Mesendoderm (in vitro differentiated cells): ENCODE measurements at regions not wholly inside any gene's neighbourhood (a gene's known extent, or its start where the extent isn't known, plus 50 kb on each side); places are given as distances from the start of the nearest gene placed in this dataset.
"Not testable (repeated sequence)": the region's sequence is repeated elsewhere in the genome, so short reads cannot be mapped to it uniquely, and the experiment has no call there.

Source experiments
- DNase-seq: peaks from one replicate; pipeline ENCODE4 v3.0.0; 2013
- H2AK5ac ChIP-seq: 2 replicates; pipeline ENCODE4 v1.6.1; 2013; ENCODE audit warnings: low read length, inconsistent platforms
- H2BK120ac ChIP-seq: 2 replicates; pipeline ENCODE4 v1.6.1; 2013; ENCODE audit warnings: low read depth, mild to moderate bottlenecking, low read length, moderate library complexity, mixed read lengths
- H2BK15ac ChIP-seq: replicated peaks from 2 replicates; pipeline ENCODE4 v1.6.1; 2013; ENCODE audit warnings: low read depth, mild to moderate bottlenecking, moderate library complexity
- H2BK5ac ChIP-seq: 2 replicates; pipeline ENCODE4 v1.6.1; 2013; ENCODE audit warnings: low read length, inconsistent platforms
- H3K18ac ChIP-seq: 2 replicates; pipeline ENCODE4 v1.6.1; 2013; ENCODE audit warnings: mild to moderate bottlenecking, low read length, mixed read lengths
- H3K23ac ChIP-seq: one replicate; pipeline ENCODE4 v1.6.1; 2013; ENCODE audit warnings: low read length
- H3K27ac ChIP-seq: 2 replicates; pipeline ENCODE4 v1.5.1; 2013; ENCODE audit warnings: low read depth, mild to moderate bottlenecking, inconsistent platforms, low read length, moderate library complexity
- H3K27me3 ChIP-seq: 2 replicates; pipeline ENCODE4 v1.6.1; 2013; ENCODE audit warnings: low read length, control low read depth, mild to moderate bottlenecking, inconsistent platforms; ENCODE audit not compliant: insufficient read depth, poor library complexity
- H3K36me3 ChIP-seq: 2 replicates; pipeline ENCODE4 v1.6.1; 2013; ENCODE audit warnings: low read length, inconsistent platforms; ENCODE audit not compliant: control insufficient read depth, insufficient read depth
- H3K4ac ChIP-seq: one replicate; pipeline ENCODE4 v1.6.1; 2013; ENCODE audit warnings: low read depth, mild to moderate bottlenecking, low read length, moderate library complexity
- H3K4me1 ChIP-seq: 2 replicates; pipeline ENCODE4 v1.6.1; 2013; ENCODE audit warnings: low read depth, low read length, inconsistent platforms; ENCODE audit not compliant: control insufficient read depth
- H3K4me2 ChIP-seq: 2 replicates; pipeline ENCODE4 v1.6.1; 2013; ENCODE audit warnings: low read length
- H3K4me3 ChIP-seq: 2 replicates; pipeline ENCODE4 v1.5.1; 2013; ENCODE audit warnings: mild to moderate bottlenecking, low read length
- H3K56ac ChIP-seq: one replicate; pipeline ENCODE4 v1.6.1; 2013; ENCODE audit warnings: low read length
- H3K79me1 ChIP-seq: 2 replicates; pipeline ENCODE4 v1.6.1; 2013; ENCODE audit warnings: low read length, inconsistent platforms
- H3K79me2 ChIP-seq: 2 replicates; pipeline ENCODE4 v1.6.1; 2013; ENCODE audit warnings: mild to moderate bottlenecking, low read length; ENCODE audit not compliant: control insufficient read depth, insufficient read depth
- H3K9ac ChIP-seq: 2 replicates; pipeline ENCODE4 v1.6.1; 2013; ENCODE audit warnings: low read length, inconsistent platforms
- H4K5ac ChIP-seq: one replicate; pipeline ENCODE4 v1.6.1; 2013; ENCODE audit warnings: low read length
- H4K8ac ChIP-seq: one replicate; pipeline ENCODE4 v1.6.1; 2013; ENCODE audit warnings: low read depth, mild to moderate bottlenecking, control low read depth, low read length, moderate library complexity
- WGBS: extraction: QIAGEN DNeasy Blood & Tissue Kit; methylation state at CpG from one replicate; pipeline ENCODE4 v1.1.7; 2013; ENCODE audit warnings: low lambda C conversion rate, missing lambda C conversion rate; ENCODE audit not compliant: insufficient coverage; ENCODE audit errors: extremely low coverage; 5-methylcytosine and 5-hydroxymethylcytosine counted together

GRCh38 chr11:55431541-55431940, 63.8 kb downstream of the OR4A15 start:
- H3K36me3 ChIP-seq, H2AK5ac ChIP-seq, H2BK5ac ChIP-seq, H3K4ac ChIP-seq, H3K4me2 ChIP-seq, H3K4me3 ChIP-seq, H3K27ac ChIP-seq, H3K23ac ChIP-seq, H4K5ac ChIP-seq, H3K18ac ChIP-seq, H2BK120ac ChIP-seq, H3K27me3 ChIP-seq, H3K4me1 ChIP-seq, H3K56ac ChIP-seq, H4K8ac ChIP-seq, H2BK15ac ChIP-seq, H3K79me2 ChIP-seq, H3K9ac ChIP-seq, H3K79me1 ChIP-seq: not testable (repeated sequence)
- WGBS, result no CpG with 5 or more reads among the region's 3 CpGs
- DNase-seq, result peak; percentile 0

- no peak for DNase-seq
- H3K27ac ChIP-seq, result no peak overlapping the region
Observed at GRCh38 chr11:55457641-55458040, 89.9 kb downstream of the OR4A15 start.

GRCh38 chr11:55459871-55460270, 92.1 kb downstream of the OR4A15 start:
- not testable (repeated sequence) for H3K4me2 ChIP-seq, H3K4me3 ChIP-seq, H3K27me3 ChIP-seq, H3K18ac ChIP-seq, H2AK5ac ChIP-seq, H3K79me2 ChIP-seq, H2BK15ac ChIP-seq, H3K4ac ChIP-seq, H3K23ac ChIP-seq, H3K79me1 ChIP-seq, H3K9ac ChIP-seq, H2BK120ac ChIP-seq, DNase-seq, H3K27ac ChIP-seq, H4K5ac ChIP-seq, H3K4me1 ChIP-seq, H4K8ac ChIP-seq, H3K56ac ChIP-seq, H3K36me3 ChIP-seq, H2BK5ac ChIP-seq
- no CpG with 5 or more reads among the region's 19 CpGs for WGBS

More at GRCh38 chr11:55457641-55458040, 89.9 kb downstream of the OR4A15 start:
- no peak overlapping the region for H3K56ac ChIP-seq
- H3K36me3 ChIP-seq, result no peaks in the 10 kb centered on the region
- no peaks in the 10 kb centered on the region for H3K79me2 ChIP-seq
- H3K23ac ChIP-seq, result no peak overlapping the region
- no CpG with 5 or more reads among the region's 2 CpGs for WGBS
- H3K4me1 ChIP-seq, result no peaks in the 10 kb centered on the region
- no peak overlapping the region for H3K4me2 ChIP-seq
- no peak overlapping the region for H4K8ac ChIP-seq
- H3K9ac ChIP-seq, result no peak overlapping the region
- H3K18ac ChIP-seq, result no peak overlapping the region
- H3K4me3 ChIP-seq, result no peak overlapping the region
- H2AK5ac ChIP-seq, result no peak overlapping the region
- H2BK15ac ChIP-seq, result no peak overlapping the region
- no peak overlapping the region for H2BK120ac ChIP-seq
- no peak overlapping the region for H4K5ac ChIP-seq
- H3K79me1 ChIP-seq, result no peaks in the 10 kb centered on the region
- no peak overlapping the region for H2BK5ac ChIP-seq
- no peak overlapping the region for H3K4ac ChIP-seq
- no peaks in the 10 kb centered on the region for H3K27me3 ChIP-seq

GRCh38 chr11:55474321-55474720, 79.9 kb upstream of the OR4C15 start:
- no peaks in the 10 kb centered on the region for H3K79me2 ChIP-seq
- H3K27me3 ChIP-seq, result no peaks in the 10 kb centered on the region
- no peak overlapping the region for H3K56ac ChIP-seq
- H2BK120ac ChIP-seq, result no peak overlapping the region
- H3K18ac ChIP-seq, result no peak overlapping the region
- no peak overlapping the region for H3K4ac ChIP-seq
- H3K23ac ChIP-seq, result no peak overlapping the region
- no peak overlapping the region for H2BK5ac ChIP-seq
- H2AK5ac ChIP-seq, result no peak overlapping the region
- no peaks in the 10 kb centered on the region for H3K79me1 ChIP-seq
- no peak overlapping the region for H3K27ac ChIP-seq
- H3K36me3 ChIP-seq, result no peaks in the 10 kb centered on the region
- WGBS, result no CpG with 5 or more reads among the region's 2 CpGs
- no peak for DNase-seq
- no peak overlapping the region for H3K4me3 ChIP-seq
- no peak overlapping the region for H4K5ac ChIP-seq
- no peak overlapping the region for H3K4me2 ChIP-seq
- no peak overlapping the region for H4K8ac ChIP-seq
- no peaks in the 10 kb centered on the region for H3K4me1 ChIP-seq
- H3K9ac ChIP-seq, result no peak overlapping the region
- no peak overlapping the region for H2BK15ac ChIP-seq

GRCh38 chr11:55481416-55481815, 72.9 kb upstream of the OR4C15 start:
- H3K4me1 ChIP-seq, result no peaks in the 10 kb centered on the region
- no peak overlapping the region for H3K56ac ChIP-seq
- H4K5ac ChIP-seq, result no peak overlapping the region
- no peak overlapping the region for H3K4me2 ChIP-seq
- H3K18ac ChIP-seq, result no peak overlapping the region
- H3K23ac ChIP-seq, result no peak overlapping the region
- no peak overlapping the region for H2AK5ac ChIP-seq
- H3K27ac ChIP-seq, result no peak overlapping the region
- no CpG with 5 or more reads among the region's 1 CpG for WGBS
- H2BK120ac ChIP-seq, result no peak overlapping the region
- no peak overlapping the region for H3K9ac ChIP-seq
- H3K4ac ChIP-seq, result no peak overlapping the region
- H3K4me3 ChIP-seq, result no peak overlapping the region
- H2BK5ac ChIP-seq, result no peak overlapping the region
- H4K8ac ChIP-seq, result no peak overlapping the region
- DNase-seq, result no peak
- H3K79me2 ChIP-seq, result no peaks in the 10 kb centered on the region
- H3K79me1 ChIP-seq, result no peaks in the 10 kb centered on the region
- no peak overlapping the region for H2BK15ac ChIP-seq
- H3K27me3 ChIP-seq, result no peaks in the 10 kb centered on the region
- no peaks in the 10 kb centered on the region for H3K36me3 ChIP-seq

- H2BK15ac ChIP-seq, result no peak overlapping the region
- no peak overlapping the region for H4K8ac ChIP-seq
- no peak overlapping the region for H3K9ac ChIP-seq
- no peak overlapping the region for H3K4me2 ChIP-seq
- H3K79me2 ChIP-seq, result no peaks in the 10 kb centered on the region
- no peaks in the 10 kb centered on the region for H3K79me1 ChIP-seq
- no peak overlapping the region for H3K18ac ChIP-seq
- no peak overlapping the region for H3K4me3 ChIP-seq
- no peak overlapping the region for H2BK120ac ChIP-seq
- no peak for DNase-seq
- H3K4ac ChIP-seq, result no peak overlapping the region
- H3K23ac ChIP-seq, result no peak overlapping the region
- H4K5ac ChIP-seq, result no peak overlapping the region
- H2AK5ac ChIP-seq, result no peak overlapping the region
- H3K56ac ChIP-seq, result no peak overlapping the region
- H3K27ac ChIP-seq, result no peak overlapping the region
- H3K36me3 ChIP-seq, result no peaks in the 10 kb centered on the region
- no peaks in the 10 kb centered on the region for H3K4me1 ChIP-seq
- no peaks in the 10 kb centered on the region for H3K27me3 ChIP-seq
- no CpG with 5 or more reads among the region's 5 CpGs for WGBS
- no peak overlapping the region for H2BK5ac ChIP-seq
Observed at GRCh38 chr11:55497068-55497467, 57.2 kb upstream of the OR4C15 start.
